Endodermal cell (in vitro differentiated cells): ENCODE measurements at regions not wholly inside any gene's neighbourhood (a gene's known extent, or its start where the extent isn't known, plus 50 kb on each side); places are given as distances from the start of the nearest gene placed in this dataset.

Experiments used
- DNase-seq: peaks from one replicate; pipeline ENCODE4 v3.0.0-alpha.2; 2017
- H3K27ac ChIP-seq: 2 replicates; pipeline ENCODE4 v1.5.1; 2013; ENCODE audit warnings: mild to moderate bottlenecking, low read depth, low read length, moderate library complexity
- H3K27me3 ChIP-seq: 2 replicates; pipeline ENCODE4 v1.6.1; 2013; ENCODE audit warnings: mild to moderate bottlenecking, low read length, moderate library complexity; ENCODE audit not compliant: insufficient read depth, control insufficient read depth, poor library complexity, severe bottlenecking
- H3K36me3 ChIP-seq: 2 replicates; pipeline ENCODE4 v1.7.0; 2013; ENCODE audit warnings: mild to moderate bottlenecking, low read length, moderate library complexity; ENCODE audit not compliant: control insufficient read depth, insufficient read depth
- H3K4me1 ChIP-seq: one replicate; pipeline ENCODE4 v1.7.0; 2013; ENCODE audit warnings: low read length; ENCODE audit not compliant: control insufficient read depth, insufficient read depth
- H3K4me3 ChIP-seq: 2 replicates; pipeline ENCODE4 v1.5.1; 2013; ENCODE audit warnings: mild to moderate bottlenecking, low read length, moderate library complexity
- H3K9ac ChIP-seq: 2 replicates; pipeline ENCODE4 v1.6.1; 2013; ENCODE audit warnings: mild to moderate bottlenecking, low read length, moderate library complexity; ENCODE audit not compliant: poor library complexity, severe bottlenecking; ENCODE audit errors: extremely low read depth
- H3K9me3 ChIP-seq: 2 replicates; pipeline ENCODE4 v1.6.1; 2013; ENCODE audit warnings: mild to moderate bottlenecking, low read length, moderate library complexity; ENCODE audit not compliant: control insufficient read depth
- H3K27ac Mint-ChIP-seq: 2 replicates; pipeline ENCODE4 v1.8.0; 2020; ENCODE audit warnings: mixed read lengths
- H3K27me3 Mint-ChIP-seq: 2 replicates; pipeline ENCODE4 v1.8.0; 2021; ENCODE audit warnings: mild to moderate bottlenecking, mixed read lengths; ENCODE audit not compliant: insufficient read depth
- H3K36me3 Mint-ChIP-seq: 2 replicates; pipeline ENCODE4 v1.8.0; 2020; ENCODE audit warnings: low read depth, mixed read lengths
- H3K4me1 Mint-ChIP-seq: 2 replicates; pipeline ENCODE4 v1.8.0; 2020; ENCODE audit warnings: mixed read lengths
- H3K4me3 Mint-ChIP-seq: 2 replicates; pipeline ENCODE4 v1.8.0; 2020; ENCODE audit warnings: mild to moderate bottlenecking, moderate library complexity, mixed read lengths
- H3K9me3 Mint-ChIP-seq: 2 replicates; pipeline ENCODE4 v1.8.0; 2020; ENCODE audit warnings: mild to moderate bottlenecking, mixed read lengths
- WGBS, 2 experiments: methylation state at CpG; one replicate each; pipeline versions ENCODE4 v1.1.5 to v1.1.7; 2013; ENCODE audit warnings: missing lambda C conversion rate in 2 of 2, mixed read lengths in 1 of 2; ENCODE audit not compliant: insufficient coverage in 1 of 2, insufficient read length in 1 of 2; 5-methylcytosine and 5-hydroxymethylcytosine counted together
- TF ChIP-seq, protein P1 (sequence below): fragments of 200-600 bp; sonication (generic); conservative IDR thresholded peaks from 2 replicates; pipeline ENCODE4 v1.5.0; 2021; ENCODE audit warnings: antibody characterized with exemption, mild to moderate bottlenecking

GRCh38 chr15:70416829-70417228, 319.1 kb upstream of the TLE3 start:
- 80 to 88% methylated on average over 1 to 2 of the region's 2 CpGs for WGBS, 2 experiments
- H3K27me3 Mint-ChIP-seq: peaks cover 15% of the 10 kb centered on the region
- TF ChIP-seq, protein P1, sequence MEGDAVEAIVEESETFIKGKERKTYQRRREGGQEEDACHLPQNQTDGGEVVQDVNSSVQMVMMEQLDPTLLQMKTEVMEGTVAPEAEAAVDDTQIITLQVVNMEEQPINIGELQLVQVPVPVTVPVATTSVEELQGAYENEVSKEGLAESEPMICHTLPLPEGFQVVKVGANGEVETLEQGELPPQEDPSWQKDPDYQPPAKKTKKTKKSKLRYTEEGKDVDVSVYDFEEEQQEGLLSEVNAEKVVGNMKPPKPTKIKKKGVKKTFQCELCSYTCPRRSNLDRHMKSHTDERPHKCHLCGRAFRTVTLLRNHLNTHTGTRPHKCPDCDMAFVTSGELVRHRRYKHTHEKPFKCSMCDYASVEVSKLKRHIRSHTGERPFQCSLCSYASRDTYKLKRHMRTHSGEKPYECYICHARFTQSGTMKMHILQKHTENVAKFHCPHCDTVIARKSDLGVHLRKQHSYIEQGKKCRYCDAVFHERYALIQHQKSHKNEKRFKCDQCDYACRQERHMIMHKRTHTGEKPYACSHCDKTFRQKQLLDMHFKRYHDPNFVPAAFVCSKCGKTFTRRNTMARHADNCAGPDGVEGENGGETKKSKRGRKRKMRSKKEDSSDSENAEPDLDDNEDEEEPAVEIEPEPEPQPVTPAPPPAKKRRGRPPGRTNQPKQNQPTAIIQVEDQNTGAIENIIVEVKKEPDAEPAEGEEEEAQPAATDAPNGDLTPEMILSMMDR: no peak
- no peaks in the 10 kb centered on the region for H3K27me3 ChIP-seq
- H3K9me3 ChIP-seq: no peaks in the 10 kb centered on the region
- no peak overlapping the region for H3K27ac Mint-ChIP-seq
- H3K9ac ChIP-seq: no peak overlapping the region
- H3K4me1 Mint-ChIP-seq: peaks cover 7% of the 10 kb centered on the region
- H3K4me3 ChIP-seq: no peak overlapping the region
- no peak overlapping the region for H3K27ac ChIP-seq
- no peaks in the 10 kb centered on the region for H3K9me3 Mint-ChIP-seq
- no peak overlapping the region for H3K4me3 Mint-ChIP-seq
- H3K4me1 ChIP-seq: no peaks in the 10 kb centered on the region
- no peak for DNase-seq
- H3K36me3 ChIP-seq: no peaks in the 10 kb centered on the region
- no peaks in the 10 kb centered on the region for H3K36me3 Mint-ChIP-seq

- Mint-ChIP-seq H3K9me3 (no peaks in the 10 kb centered on the region), H3K27ac (no peak overlapping the region), H3K36me3 (no peaks in the 10 kb centered on the region), H3K27me3 (peaks cover 15% of the 10 kb centered on the region), H3K4me1 (no peaks in the 10 kb centered on the region), H3K4me3 (no peak overlapping the region)
- 89 to 93% methylated on average over 3 to 18 of the region's 18 CpGs for WGBS, 2 experiments
- no peaks in the 10 kb centered on the region for H3K36me3 ChIP-seq
- DNase-seq: no peak
- H3K4me3 ChIP-seq: no peak overlapping the region
- TF ChIP-seq, protein P1: no peak
- no peaks in the 10 kb centered on the region for H3K27me3 ChIP-seq
- no peaks in the 10 kb centered on the region for H3K9me3 ChIP-seq
- no peaks in the 10 kb centered on the region for H3K4me1 ChIP-seq
- H3K9ac ChIP-seq: no peak overlapping the region
- no peak overlapping the region for H3K27ac ChIP-seq
These were observed 317.7 kb upstream of the TLE3 start for GRCh38 chr15:70415398-70415797.

- H3K4me3 ChIP-seq: no peak overlapping the region
- H3K27ac ChIP-seq: no peak overlapping the region
- H3K27ac Mint-ChIP-seq: no peak overlapping the region
- TF ChIP-seq, protein P1: no peak
- no peaks in the 10 kb centered on the region for H3K4me1 ChIP-seq
- H3K27me3 Mint-ChIP-seq: peaks cover 15% of the 10 kb centered on the region
- H3K9me3 Mint-ChIP-seq: no peaks in the 10 kb centered on the region
- H3K9me3 ChIP-seq: no peaks in the 10 kb centered on the region
- no peaks in the 10 kb centered on the region for H3K4me1 Mint-ChIP-seq
- H3K36me3 Mint-ChIP-seq: no peaks in the 10 kb centered on the region
- H3K9ac ChIP-seq: no peak overlapping the region
- peaks cover 6% of the 10 kb centered on the region for H3K27me3 ChIP-seq
- WGBS, 2 experiments: 93 to 95% methylated on average over 3 to 5 of the region's 5 CpGs
- H3K36me3 ChIP-seq: no peaks in the 10 kb centered on the region
- no peak overlapping the region for H3K4me3 Mint-ChIP-seq
- no peak for DNase-seq
These were observed 316.9 kb upstream of the TLE3 start for GRCh38 chr15:70414626-70415025.
